Neural progenitor cell (in vitro differentiated cells): ENCODE measurements at regions not wholly inside any gene's neighbourhood (a gene's known extent, or its start where the extent isn't known, plus 50 kb on each side); places are given as distances from the start of the nearest gene placed in this dataset.
A peak's percentile ranks its signal among the peaks of the same experiment; 100 is the strongest.

Experiments
- DNase-seq: peaks from one replicate; pipeline ENCODE4 v3.0.0-alpha.2; 2016; ENCODE audit warnings: low spot score
- H2AFZ ChIP-seq: fragments of 200-600 bp; sonication (generic); replicated peaks from 2 replicates; pipeline ENCODE4 v1.6.1; 2016; ENCODE audit warnings: antibody characterized with exemption
- H3F3A ChIP-seq: fragments of 200-600 bp; sonication (generic); 2 replicates; pipeline ENCODE4 v1.6.1; 2016; ENCODE audit warnings: antibody characterized with exemption, low read depth
- H3K27ac ChIP-seq: fragments of 200-600 bp; sonication (generic); 2 replicates; pipeline ENCODE4 v1.5.1; 2016; ENCODE audit warnings: mild to moderate bottlenecking
- H3K27me3 ChIP-seq: fragments of 200-600 bp; sonication (generic); 2 replicates; pipeline ENCODE4 v1.6.1; 2016; ENCODE audit warnings: mild to moderate bottlenecking, moderate library complexity
- H3K36me3 ChIP-seq: fragments of 200-600 bp; sonication (generic); 2 replicates; pipeline ENCODE4 v1.5.1; 2016
- H3K4me1 ChIP-seq: fragments of 200-600 bp; sonication (generic); 2 replicates; pipeline ENCODE4 v1.6.1; 2016; ENCODE audit warnings: mixed run types
- H3K4me2 ChIP-seq: fragments of 200-600 bp; sonication (generic); 2 replicates; pipeline ENCODE4 v1.6.1; 2016
- H3K4me3 ChIP-seq: fragments of 200-600 bp; sonication (generic); 2 replicates; pipeline ENCODE4 v1.5.1; 2016
- H3K79me2 ChIP-seq: fragments of 200-600 bp; sonication (generic); 2 replicates; pipeline ENCODE4 v1.6.1; 2016; ENCODE audit warnings: low read depth
- H3K9ac ChIP-seq: fragments of 200-600 bp; sonication (generic); 2 replicates; pipeline ENCODE4 v1.6.1; 2016
- H3K9me3 ChIP-seq: fragments of 200-600 bp; sonication (generic); 2 replicates; pipeline ENCODE4 v1.5.1; 2016; ENCODE audit warnings: low read depth
- H4K20me1 ChIP-seq: fragments of 200-600 bp; sonication (generic); 2 replicates; pipeline ENCODE4 v1.6.1; 2016; ENCODE audit warnings: low read depth
- H3K27ac Mint-ChIP-seq: 3 replicates; pipeline ENCODE4 v1.8.0; 2021; ENCODE audit warnings: mixed read lengths
- H3K27me3 Mint-ChIP-seq: 2 replicates; pipeline ENCODE4 v1.8.0; 2022; ENCODE audit warnings: low read depth, mild to moderate bottlenecking, inconsistent platforms, moderate library complexity, mixed read lengths; ENCODE audit not compliant: insufficient read depth
- H3K36me3 Mint-ChIP-seq: 3 replicates; pipeline ENCODE4 v1.8.0; 2021; ENCODE audit warnings: mixed read lengths
- H3K4me1 Mint-ChIP-seq: 3 replicates; pipeline ENCODE4 v1.8.0; 2021; ENCODE audit warnings: mixed read lengths
- H3K4me3 Mint-ChIP-seq: 3 replicates; pipeline ENCODE4 v1.8.0; 2021; ENCODE audit warnings: mild to moderate bottlenecking, moderate library complexity, mixed read lengths
- H3K9me3 Mint-ChIP-seq: 3 replicates; pipeline ENCODE4 v1.8.0; 2020; ENCODE audit warnings: mixed read lengths
- EZH2 ChIP-seq: fragments of 200-600 bp; sonication (generic); IDR thresholded peaks from 2 replicates; pipeline ENCODE4 v1.6.1; 2017; ENCODE audit warnings: antibody characterized with exemption, mild to moderate bottlenecking, moderate library complexity
- EZH2phosphoT487 ChIP-seq: fragments of 200-600 bp; sonication (generic); IDR thresholded peaks from 2 replicates; pipeline ENCODE4 v1.6.1; 2017; ENCODE audit warnings: antibody characterized with exemption
- TF ChIP-seq, protein P1 (sequence below): fragments of 200-600 bp; sonication (generic); IDR thresholded peaks from 2 replicates; pipeline ENCODE4 v1.5.1; 2017; ENCODE audit warnings: antibody characterized with exemption, mild to moderate bottlenecking

DNA sequence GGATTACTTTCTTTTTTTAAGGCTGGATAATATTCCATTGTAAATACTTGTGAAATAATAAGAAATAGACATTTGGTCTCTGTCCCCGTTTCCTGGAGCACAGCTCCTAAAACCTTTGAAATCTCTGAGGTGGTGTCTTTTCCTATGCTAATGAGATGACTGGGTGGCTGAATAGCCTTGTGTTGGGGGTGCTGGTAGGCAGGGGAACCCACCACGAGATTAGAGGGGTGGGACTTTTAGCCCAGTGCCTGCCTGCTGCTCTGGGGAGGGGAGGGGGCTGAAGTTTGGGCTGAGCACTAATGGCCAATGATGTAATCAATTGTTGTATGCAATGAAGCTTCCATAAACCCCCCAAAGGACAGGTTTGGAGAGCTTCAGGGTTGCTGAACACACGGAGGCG lies 175.7 kb downstream of the FGF9 start:
- no peaks in the 10 kb centered on the region for H3K9me3 ChIP-seq
- no peaks in the 10 kb centered on the region for H3F3A ChIP-seq
- no peak for DNase-seq
- Mint-ChIP-seq H3K4me3 (no peak overlapping the region), H3K27me3 (no peaks in the 10 kb centered on the region), H3K27ac (no peak overlapping the region), H3K4me1 (no peaks in the 10 kb centered on the region), H3K36me3 (no peaks in the 10 kb centered on the region), H3K9me3 (peaks cover 5% of the 10 kb centered on the region)
- no peaks in the 10 kb centered on the region for H3K79me2 ChIP-seq
- no peaks in the 10 kb centered on the region for H4K20me1 ChIP-seq
- no peak overlapping the region for H3K4me3 ChIP-seq
- H3K36me3 ChIP-seq, result no peaks in the 10 kb centered on the region
- peak overlapping the region; percentile 34 for H2AFZ ChIP-seq
- H3K4me2 ChIP-seq, result no peak overlapping the region
- H3K4me1 ChIP-seq, result no peaks in the 10 kb centered on the region
- TF ChIP-seq EZH2phosphoT487, result no peak
- TF ChIP-seq, protein P1, sequence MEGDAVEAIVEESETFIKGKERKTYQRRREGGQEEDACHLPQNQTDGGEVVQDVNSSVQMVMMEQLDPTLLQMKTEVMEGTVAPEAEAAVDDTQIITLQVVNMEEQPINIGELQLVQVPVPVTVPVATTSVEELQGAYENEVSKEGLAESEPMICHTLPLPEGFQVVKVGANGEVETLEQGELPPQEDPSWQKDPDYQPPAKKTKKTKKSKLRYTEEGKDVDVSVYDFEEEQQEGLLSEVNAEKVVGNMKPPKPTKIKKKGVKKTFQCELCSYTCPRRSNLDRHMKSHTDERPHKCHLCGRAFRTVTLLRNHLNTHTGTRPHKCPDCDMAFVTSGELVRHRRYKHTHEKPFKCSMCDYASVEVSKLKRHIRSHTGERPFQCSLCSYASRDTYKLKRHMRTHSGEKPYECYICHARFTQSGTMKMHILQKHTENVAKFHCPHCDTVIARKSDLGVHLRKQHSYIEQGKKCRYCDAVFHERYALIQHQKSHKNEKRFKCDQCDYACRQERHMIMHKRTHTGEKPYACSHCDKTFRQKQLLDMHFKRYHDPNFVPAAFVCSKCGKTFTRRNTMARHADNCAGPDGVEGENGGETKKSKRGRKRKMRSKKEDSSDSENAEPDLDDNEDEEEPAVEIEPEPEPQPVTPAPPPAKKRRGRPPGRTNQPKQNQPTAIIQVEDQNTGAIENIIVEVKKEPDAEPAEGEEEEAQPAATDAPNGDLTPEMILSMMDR, result no peak
- no peak for TF ChIP-seq EZH2
- no peak overlapping the region for H3K27ac ChIP-seq
- no peaks in the 10 kb centered on the region for H3K27me3 ChIP-seq
- H3K9ac ChIP-seq, result no peak overlapping the region

DNA sequence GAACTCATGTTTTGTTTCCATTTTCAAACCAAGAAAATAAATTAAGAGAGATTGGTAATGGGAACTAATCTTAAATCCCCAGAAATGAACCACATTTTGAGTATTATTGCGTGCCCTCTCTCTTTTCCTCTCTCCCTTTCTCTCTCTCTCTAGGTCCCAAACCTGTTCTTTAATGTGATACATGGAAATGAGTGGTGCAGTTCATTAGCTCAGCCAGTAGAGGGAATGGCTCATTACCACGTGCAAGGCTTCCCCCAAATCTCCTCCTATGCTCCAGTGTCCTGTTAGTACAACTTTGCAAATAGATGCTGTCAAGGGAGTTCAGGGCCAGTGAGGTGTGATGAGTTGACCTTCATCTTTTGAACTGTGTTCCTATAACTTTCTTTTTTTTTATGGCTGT lies 178.4 kb downstream of the FGF9 start:
- no peak for TF ChIP-seq EZH2
- TF ChIP-seq, protein P1, result peak; percentile 57
- no peak for TF ChIP-seq EZH2phosphoT487

DNA sequence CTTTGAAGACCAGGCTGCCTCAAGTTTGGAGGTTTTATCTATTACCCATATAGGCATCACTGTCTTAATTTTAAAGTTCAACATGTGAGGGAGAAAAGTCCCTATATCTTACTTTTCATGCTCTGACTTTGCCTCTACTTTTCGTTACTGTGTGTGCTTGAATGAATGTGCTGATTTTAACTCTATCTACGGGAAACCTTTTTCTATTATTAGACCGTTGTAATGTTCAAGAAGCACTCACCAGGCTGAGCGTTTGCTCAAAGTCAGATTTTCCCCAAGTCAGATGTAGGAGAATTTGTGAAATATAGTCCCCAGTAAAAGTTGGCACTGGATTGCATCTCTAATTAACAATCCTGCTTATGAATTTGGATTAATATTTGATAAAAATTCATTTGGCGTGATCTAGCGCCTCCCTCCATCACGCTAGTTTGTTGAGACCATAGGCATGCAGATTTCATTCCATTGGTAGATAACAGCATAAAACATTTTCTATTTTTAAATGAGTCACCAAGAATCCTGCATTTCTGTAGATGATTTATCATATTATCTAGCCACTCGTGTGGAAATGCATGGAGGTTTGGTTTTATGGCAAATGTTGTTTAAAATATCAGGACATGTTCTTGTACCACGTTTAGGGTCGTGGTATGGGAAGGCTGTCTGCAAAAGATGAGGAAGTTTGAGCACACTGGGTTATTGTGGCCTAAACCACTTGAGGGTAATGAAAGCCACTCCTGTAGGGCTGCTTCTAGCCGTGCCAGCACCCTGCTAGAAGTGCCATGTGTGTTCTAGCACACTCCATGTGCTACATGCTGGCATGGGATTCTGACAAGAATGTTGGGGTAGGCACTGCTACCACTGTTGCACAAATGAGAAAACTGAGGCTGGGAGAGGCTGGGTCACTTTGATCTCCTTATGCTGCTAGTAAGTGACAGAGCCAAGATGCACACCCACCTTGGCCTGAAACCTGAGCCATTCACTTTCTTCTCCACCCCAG lies 179.4 kb downstream of the FGF9 start:
- DNase-seq, result no peak
- Histone ChIP-seq H3K4me1 (no peaks in the 10 kb centered on the region), H4K20me1 (no peaks in the 10 kb centered on the region), H2AFZ (no peak overlapping the region), H3K4me2 (no peak overlapping the region), H3K27me3 (no peaks in the 10 kb centered on the region), H3K79me2 (no peaks in the 10 kb centered on the region), H3K27ac (no peak overlapping the region), H3K36me3 (no peaks in the 10 kb centered on the region), H3K9me3 (no peaks in the 10 kb centered on the region), H3F3A (no peaks in the 10 kb centered on the region), H3K9ac (no peak overlapping the region), H3K4me3 (no peak overlapping the region)
- H3K4me3 Mint-ChIP-seq, result no peak overlapping the region
- H3K27ac Mint-ChIP-seq, result no peak overlapping the region
- no peaks in the 10 kb centered on the region for H3K36me3 Mint-ChIP-seq
- TF ChIP-seq EZH2, result no peak
- no peaks in the 10 kb centered on the region for H3K27me3 Mint-ChIP-seq
- H3K9me3 Mint-ChIP-seq, result peaks cover 4% of the 10 kb centered on the region
- H3K4me1 Mint-ChIP-seq, result no peaks in the 10 kb centered on the region

More for the DNA sequence above, 178.4 kb downstream of the FGF9 start:
- Histone ChIP-seq H3F3A (no peaks in the 10 kb centered on the region), H3K4me1 (no peaks in the 10 kb centered on the region), H3K27ac (no peak overlapping the region), H2AFZ (no peak overlapping the region), H3K27me3 (no peaks in the 10 kb centered on the region), H3K9me3 (no peaks in the 10 kb centered on the region), H4K20me1 (no peaks in the 10 kb centered on the region), H3K4me3 (no peak overlapping the region), H3K36me3 (no peaks in the 10 kb centered on the region), H3K79me2 (no peaks in the 10 kb centered on the region), H3K4me2 (no peak overlapping the region), H3K9ac (no peak overlapping the region)
- Mint-ChIP-seq H3K4me1 (no peaks in the 10 kb centered on the region), H3K27ac (no peak overlapping the region), H3K4me3 (no peak overlapping the region), H3K9me3 (peaks cover 4% of the 10 kb centered on the region), H3K36me3 (no peaks in the 10 kb centered on the region), H3K27me3 (no peaks in the 10 kb centered on the region)
- peak; percentile 45 for DNase-seq

DNA sequence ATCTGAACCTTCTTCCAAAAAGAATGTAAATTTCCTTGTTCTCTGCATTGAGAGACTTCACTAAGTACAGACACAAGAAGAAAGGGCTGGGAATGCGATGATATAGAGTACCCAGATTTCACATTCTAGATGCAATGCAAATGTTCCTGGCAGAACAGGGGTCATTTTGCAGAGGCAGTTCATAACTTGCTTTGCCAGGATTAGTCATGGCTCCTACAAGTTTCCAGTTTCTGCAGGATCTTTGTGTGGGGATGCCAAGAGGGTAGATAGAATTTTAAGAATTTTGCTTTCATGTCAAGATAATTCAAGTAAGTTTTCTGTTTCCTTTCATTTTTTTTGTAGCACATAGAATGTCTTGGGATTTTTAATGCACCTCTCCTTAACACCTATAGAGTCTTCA lies 181.2 kb downstream of the FGF9 start:
- no peaks in the 10 kb centered on the region for H3K79me2 ChIP-seq
- no peak overlapping the region for H3K27ac Mint-ChIP-seq
- H3K9ac ChIP-seq, result no peak overlapping the region
- H3K9me3 ChIP-seq, result no peaks in the 10 kb centered on the region
- no peak for DNase-seq
- H2AFZ ChIP-seq, result no peak overlapping the region
- H3F3A ChIP-seq, result no peaks in the 10 kb centered on the region
- H3K27me3 ChIP-seq, result no peaks in the 10 kb centered on the region
- no peak overlapping the region for H3K4me3 Mint-ChIP-seq
- H3K4me3 ChIP-seq, result no peak overlapping the region
- TF ChIP-seq, protein P1, result no peak
- TF ChIP-seq EZH2phosphoT487 (no peak), EZH2 (no peak)
- H3K4me2 ChIP-seq, result no peak overlapping the region
- no peaks in the 10 kb centered on the region for H3K36me3 Mint-ChIP-seq
- H3K4me1 Mint-ChIP-seq, result no peaks in the 10 kb centered on the region
- no peak overlapping the region for H3K27ac ChIP-seq
- no peaks in the 10 kb centered on the region for H3K27me3 Mint-ChIP-seq
- no peaks in the 10 kb centered on the region for H4K20me1 ChIP-seq
- peaks cover 2% of the 10 kb centered on the region for H3K9me3 Mint-ChIP-seq
- H3K36me3 ChIP-seq, result no peaks in the 10 kb centered on the region
- no peaks in the 10 kb centered on the region for H3K4me1 ChIP-seq
